Hematopoietic multipotent progenitor cell treated with erythropoietin and hydrocortisone succinate and interleukin-3 and kit ligand, for 8 days (in vitro differentiated cells): ENCODE measurements at regions not wholly inside any gene's neighbourhood (a gene's known extent, or its start where the extent isn't known, plus 50 kb on each side); places are given as distances from the start of the nearest gene placed in this dataset.
A peak's percentile ranks its signal among the peaks of the same experiment; 100 is the strongest.

ENCODE experiments used
- DNase-seq: peaks from one replicate; pipeline ENCODE4 v3.0.0-alpha.2; 2015

- peak; percentile 27 for DNase-seq
Measured at GRCh38 chr11:15629690-15630321, 515.1 kb downstream of the INSC start.

GRCh38 chr11:15630896-15631295 is 516.2 kb downstream of the INSC start:
- no peak for DNase-seq

- no peak for DNase-seq
Measured at GRCh38 chr11:15635521-15635920, 520.8 kb downstream of the INSC start.

- no peak for DNase-seq
Measured at GRCh38 chr11:15636521-15637089, 521.9 kb downstream of the INSC start.

GRCh38 chr11:15638386-15638787 is 523.7 kb downstream of the INSC start:
- DNase-seq = no peak

GRCh38 chr11:15640318-15640717 is 525.6 kb downstream of the INSC start:
- DNase-seq = no peak

- DNase-seq = no peak
Measured at GRCh38 chr11:15641271-15642045, 526.7 kb downstream of the INSC start.

- DNase-seq = no peak
Measured at GRCh38 chr11:15645201-15645600, 530.5 kb downstream of the INSC start.

- no peak for DNase-seq
Measured at GRCh38 chr11:15649371-15650104, 534.8 kb downstream of the INSC start.

- DNase-seq = peak; percentile 88
Measured at GRCh38 chr11:15650105-15650938, 535.6 kb downstream of the INSC start.

GRCh38 chr11:15651033-15651432 is 536.3 kb downstream of the INSC start:
- no peak for DNase-seq

- DNase-seq = no peak
Measured at GRCh38 chr11:15651816-15652215, 537.1 kb downstream of the INSC start.

GRCh38 chr11:15653191-15653710 is 538.5 kb downstream of the INSC start:
- DNase-seq = no peak

- DNase-seq = no peak
Measured at GRCh38 chr11:15654451-15654850, 539.7 kb downstream of the INSC start.

- DNase-seq = no peak
Measured at GRCh38 chr11:15655552-15655951, 540.8 kb downstream of the INSC start.

- DNase-seq = no peak
Measured at GRCh38 chr11:15657264-15657663, 542.5 kb downstream of the INSC start.

GRCh38 chr11:15660496-15660895 is 545.8 kb downstream of the INSC start:
- no peak for DNase-seq

GRCh38 chr11:15662285-15662684 is 547.6 kb downstream of the INSC start:
- no peak for DNase-seq

GRCh38 chr11:15663777-15664218 is 549.1 kb downstream of the INSC start:
- no peak for DNase-seq

GRCh38 chr11:15665368-15665871 is 550.7 kb downstream of the INSC start:
- DNase-seq = no peak

- DNase-seq = no peak
Measured at GRCh38 chr11:15667127-15667725, 552.5 kb downstream of the INSC start.

- DNase-seq = no peak
Measured at GRCh38 chr11:15668718-15669117, 554.0 kb downstream of the INSC start.
